Peyer's patch (tissue), 4 donors: ENCODE measurements at regions not wholly inside any gene's neighbourhood (a gene's known extent, or its start where the extent isn't known, plus 50 kb on each side); places are given as distances from the start of the nearest gene placed in this dataset.

Source experiments
- DNase-seq, 3 donors: peaks; one replicate each; pipeline ENCODE4 v3.0.0-alpha.2; 2017 to 2019
- H3K27ac ChIP-seq, 4 donors: fragments of 200-600 bp; sonication (generic); one replicate each; pipeline ENCODE4 v1.5.1; 2016 to 2019
- H3K27me3 ChIP-seq, 2 donors: fragments of 200-600 bp; sonication (generic); one replicate each; pipeline ENCODE4 v1.5.1; 2019
- H3K36me3 ChIP-seq, 3 donors: fragments of 200-600 bp; sonication (generic); one replicate each; pipeline ENCODE4 v1.5.1; 2016 to 2019
- H3K4me1 ChIP-seq, 4 donors: fragments of 200-600 bp; sonication (generic); one replicate each; pipeline ENCODE4 v1.5.1; 2016 to 2019
- H3K4me3 ChIP-seq, 4 donors: fragments of 200-600 bp; sonication (generic); 1 replicate in 3 of 4; 2 replicates in 1 of 4; pipeline ENCODE4 v1.5.1; 2016 to 2019; ENCODE audit warnings: mild to moderate bottlenecking in 1 of 4
- H3K9me3 ChIP-seq, 4 donors: fragments of 200-600 bp; sonication (generic); one replicate each; pipeline ENCODE4 v1.5.1; 2016 to 2019; ENCODE audit warnings: mild to moderate bottlenecking in 1 of 4
- CTCF ChIP-seq, 6 experiments: fragments of 450-650 bp in 4 of 6; fragments of 200-600 bp in 2 of 6; sonication (generic) in 1 of 6; IDR thresholded peaks; one replicate each; pipeline ENCODE4 v1.5.1; 2017 to 2019; ENCODE audit warnings: antibody characterized with exemption in 6 of 6, mild to moderate bottlenecking in 3 of 6, moderate library complexity in 1 of 6
- POLR2A ChIP-seq, 2 donors: fragments of 450-650 bp; IDR thresholded peaks; one replicate each; pipeline ENCODE4 v1.5.1; 2017; ENCODE audit warnings: antibody characterized with exemption in 2 of 2, mild to moderate bottlenecking in 2 of 2, moderate library complexity in 2 of 2

- no peak overlapping the region for H3K4me3 ChIP-seq
- H3K27me3 ChIP-seq: no peaks in the 10 kb centered on the region
- H3K36me3 ChIP-seq: no peaks in the 10 kb centered on the region
- no peak for TF ChIP-seq CTCF (IDR thresholded peaks at IDR 0.05)
- TF ChIP-seq POLR2A (IDR thresholded peaks at IDR 0.05): no peak
- DNase-seq: no peak
- no peaks in the 10 kb centered on the region for H3K4me1 ChIP-seq
- no peak overlapping the region for H3K27ac ChIP-seq
- H3K9me3 ChIP-seq: no peaks in the 10 kb centered on the region
Measured at GRCh38 chr9:101880846-101881245, 142.4 kb upstream of the GRIN3A start.

GRCh38 chr9:101878734-101879133 is 140.3 kb upstream of the GRIN3A start:
- no peaks in the 10 kb centered on the region for H3K27me3 ChIP-seq
- TF ChIP-seq POLR2A (IDR thresholded peaks at IDR 0.05) (no peak), CTCF (IDR thresholded peaks at IDR 0.05) (no peak)
- no peak for DNase-seq

GRCh38 chr9:101877439-101877838 is 139.0 kb upstream of the GRIN3A start:
- Histone ChIP-seq H3K4me3 (no peak overlapping the region), H3K36me3 (no peaks in the 10 kb centered on the region), H3K27me3 (no peaks in the 10 kb centered on the region), H3K4me1 (no peaks in the 10 kb centered on the region), H3K9me3 (no peaks in the 10 kb centered on the region), H3K27ac (no peak overlapping the region)
- TF ChIP-seq CTCF (IDR thresholded peaks at IDR 0.05): no peak
- TF ChIP-seq POLR2A (IDR thresholded peaks at IDR 0.05): no peak
- no peak for DNase-seq

More at GRCh38 chr9:101878734-101879133, 140.3 kb upstream of the GRIN3A start:
- Histone ChIP-seq H3K27ac (no peak overlapping the region), H3K9me3 (no peaks in the 10 kb centered on the region), H3K4me3 (no peak overlapping the region), H3K36me3 (no peaks in the 10 kb centered on the region), H3K4me1 (no peaks in the 10 kb centered on the region)

- Histone ChIP-seq H3K36me3 (no peaks in the 10 kb centered on the region), H3K27me3 (no peaks in the 10 kb centered on the region), H3K27ac (no peak overlapping the region), H3K4me1 (no peaks in the 10 kb centered on the region), H3K9me3 (no peaks in the 10 kb centered on the region), H3K4me3 (no peak overlapping the region)
- no peak for DNase-seq
- no peak for TF ChIP-seq POLR2A (IDR thresholded peaks at IDR 0.05)
- TF ChIP-seq CTCF (IDR thresholded peaks at IDR 0.05): no peak
Measured at GRCh38 chr9:101861472-101861871, 123.0 kb upstream of the GRIN3A start.

GRCh38 chr9:101860920-101861319 is 122.5 kb upstream of the GRIN3A start:
- no peaks in the 10 kb centered on the region for H3K27me3 ChIP-seq
- H3K9me3 ChIP-seq: no peaks in the 10 kb centered on the region
- H3K36me3 ChIP-seq: no peaks in the 10 kb centered on the region
- DNase-seq: no peak
- H3K27ac ChIP-seq: no peak overlapping the region
- TF ChIP-seq CTCF (IDR thresholded peaks at IDR 0.05) (no peak), POLR2A (IDR thresholded peaks at IDR 0.05) (no peak)
- no peak overlapping the region for H3K4me3 ChIP-seq
- H3K4me1 ChIP-seq: no peaks in the 10 kb centered on the region

GRCh38 chr9:101859620-101860019 is 121.2 kb upstream of the GRIN3A start:
- Histone ChIP-seq H3K27me3 (no peaks in the 10 kb centered on the region), H3K4me1 (no peaks in the 10 kb centered on the region), H3K36me3 (no peaks in the 10 kb centered on the region), H3K27ac (no peak overlapping the region), H3K4me3 (no peak overlapping the region), H3K9me3 (no peaks in the 10 kb centered on the region)
- DNase-seq: no peak
- no peak for TF ChIP-seq POLR2A (IDR thresholded peaks at IDR 0.05)
- TF ChIP-seq CTCF (IDR thresholded peaks at IDR 0.05): no peak
